ENCODE measurements at regions not wholly inside any gene's neighbourhood (a gene's known extent, or its start where the extent isn't known, plus 50 kb on each side); places are given as distances from the start of the nearest gene placed in this dataset.

DNA sequence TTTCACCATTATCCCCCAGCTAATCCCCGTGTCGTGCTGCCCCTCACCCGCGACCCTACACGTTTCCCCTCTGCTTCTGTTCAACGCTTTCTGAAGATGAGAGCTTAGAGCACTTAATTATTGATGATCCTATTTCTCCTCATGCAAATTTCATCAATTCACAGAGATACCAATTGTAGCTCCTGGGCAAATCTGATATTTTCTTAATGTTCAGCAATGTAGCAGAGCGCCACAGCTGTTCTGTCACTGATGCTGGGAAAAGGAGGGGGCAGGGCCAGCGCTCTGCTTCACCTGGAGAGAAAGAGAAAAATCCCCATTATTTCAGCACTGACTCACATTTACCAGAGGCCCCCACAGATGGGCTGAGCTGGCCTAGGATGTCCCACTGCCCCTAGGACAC lies 121.2 kb downstream of the TTLL2 start:
- TF ChIP-seq, protein P1, sequence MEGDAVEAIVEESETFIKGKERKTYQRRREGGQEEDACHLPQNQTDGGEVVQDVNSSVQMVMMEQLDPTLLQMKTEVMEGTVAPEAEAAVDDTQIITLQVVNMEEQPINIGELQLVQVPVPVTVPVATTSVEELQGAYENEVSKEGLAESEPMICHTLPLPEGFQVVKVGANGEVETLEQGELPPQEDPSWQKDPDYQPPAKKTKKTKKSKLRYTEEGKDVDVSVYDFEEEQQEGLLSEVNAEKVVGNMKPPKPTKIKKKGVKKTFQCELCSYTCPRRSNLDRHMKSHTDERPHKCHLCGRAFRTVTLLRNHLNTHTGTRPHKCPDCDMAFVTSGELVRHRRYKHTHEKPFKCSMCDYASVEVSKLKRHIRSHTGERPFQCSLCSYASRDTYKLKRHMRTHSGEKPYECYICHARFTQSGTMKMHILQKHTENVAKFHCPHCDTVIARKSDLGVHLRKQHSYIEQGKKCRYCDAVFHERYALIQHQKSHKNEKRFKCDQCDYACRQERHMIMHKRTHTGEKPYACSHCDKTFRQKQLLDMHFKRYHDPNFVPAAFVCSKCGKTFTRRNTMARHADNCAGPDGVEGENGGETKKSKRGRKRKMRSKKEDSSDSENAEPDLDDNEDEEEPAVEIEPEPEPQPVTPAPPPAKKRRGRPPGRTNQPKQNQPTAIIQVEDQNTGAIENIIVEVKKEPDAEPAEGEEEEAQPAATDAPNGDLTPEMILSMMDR (IDR thresholded peaks at IDR 0.05), result no peak
- no peak for TF ChIP-seq POLR2A (IDR thresholded peaks at IDR 0.05)
